ENCODE measurements at regions not wholly inside any gene's neighbourhood (a gene's known extent, or its start where the extent isn't known, plus 50 kb on each side); places are given as distances from the start of the nearest gene placed in this dataset.

DNA sequence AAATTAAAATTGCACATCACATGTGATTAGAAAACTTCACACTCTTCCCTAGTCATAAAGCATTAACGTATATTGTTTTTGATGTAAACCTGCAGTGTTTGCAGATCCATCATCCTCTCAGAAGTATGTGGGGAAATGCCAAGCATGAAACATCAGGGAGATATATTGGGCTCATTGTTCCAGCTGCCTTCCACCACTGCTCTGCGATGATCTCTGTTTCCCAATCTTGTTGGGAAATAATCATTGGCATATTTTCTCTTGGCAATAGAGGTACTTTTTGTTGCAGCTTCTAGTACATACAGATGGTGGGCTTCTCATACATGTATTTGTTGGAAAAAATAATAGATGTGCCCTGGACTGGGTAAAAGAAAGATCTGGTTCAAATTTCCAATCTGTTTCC lies 466.3 kb upstream of the HS3ST1 start:
- Histone ChIP-seq H3K79me2 (ENCODE audit: control insufficient read depth, insufficient read depth, low read length) (no peaks in the 10 kb centered on the region), H4K20me1 (ENCODE audit: control insufficient read depth, extremely low read depth, insufficient read depth, low read length) (no peaks in the 10 kb centered on the region), H3K9me3 (ENCODE audit: control insufficient read depth, low read depth, low read length) (no peaks in the 10 kb centered on the region), H3K4me2 (ENCODE audit: control insufficient read depth, extremely low read depth, insufficient read depth, low read depth, low read length) (no peak overlapping the region), H3K36me3 (ENCODE audit: control insufficient read depth in 2 of 2, extremely low read depth in 1 of 2, insufficient read depth in 2 of 2, low read length in 2 of 2) (no peaks in the 10 kb centered on the region), H3K4me1 (ENCODE audit: control insufficient read depth, extremely low read depth, insufficient read depth, low read length) (no peaks in the 10 kb centered on the region), H2AFZ (ENCODE audit: control insufficient read depth, low read length) (no peak overlapping the region), H3K4me3 (ENCODE audit: control insufficient read depth in 2 of 3, extremely low read depth in 1 of 3, insufficient read depth in 2 of 3, low read depth in 1 of 3, low read length in 3 of 3) (no peak overlapping the region), H3K27me3 (ENCODE audit: control insufficient read depth, extremely low read depth, insufficient read depth, low read length) (no peaks in the 10 kb centered on the region), H3K27ac (ENCODE audit: control insufficient read depth, insufficient read depth, low read length) (no peak overlapping the region), H3K9me1 (ENCODE audit: control insufficient read depth, extremely low read depth, insufficient read depth, low read length) (no peaks in the 10 kb centered on the region), H3K9ac (ENCODE audit: control insufficient read depth, extremely low read depth, insufficient read depth, low read length) (no peak overlapping the region)
- DNase-seq (ENCODE audit: low read depth, low spot score) (no peak), FAIRE-seq (no peak)
- TF ChIP-seq CTCF (optimal IDR thresholded peaks at IDR 0.05 in 1 of 3, IDR thresholded peaks at IDR 0.05 in 1 of 3, conservative IDR thresholded peaks at IDR 0.05 in 1 of 3; ENCODE audit: extremely low read depth in 1 of 3, insufficient read depth in 2 of 3, low read length in 3 of 3) (no peak), EZH2 (IDR thresholded peaks at IDR 0.05; ENCODE audit: low read length) (no peak)
- dilution Hi-C loops (cut with MboI; ENCODE audit: extremely low pct_ligation_motif_present, low sequenced_read_pairs): no loop called here

DNA sequence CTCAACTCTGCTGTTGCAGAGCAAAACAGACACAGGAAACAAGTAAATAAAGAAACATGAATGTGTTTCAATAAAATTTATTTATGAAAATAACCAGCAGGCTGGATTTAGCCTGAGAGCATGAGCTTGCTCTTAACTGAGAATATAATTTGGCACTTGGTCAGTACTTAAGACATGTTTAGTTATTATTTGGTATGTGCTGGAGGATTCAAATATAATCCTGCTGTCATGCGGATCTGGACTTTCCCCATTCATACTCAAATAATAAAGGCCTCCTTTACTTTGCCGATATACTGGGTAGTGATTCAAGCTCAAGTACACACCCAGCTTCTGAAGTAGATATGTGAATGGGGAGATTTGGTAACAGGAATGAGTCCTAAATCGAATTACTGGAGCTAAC lies 465.5 kb upstream of the HS3ST1 start:
- no peak for DNase-seq (ENCODE audit: low read depth, low spot score)
- H4K20me1 ChIP-seq (ENCODE audit: control insufficient read depth, extremely low read depth, insufficient read depth, low read length): no peaks in the 10 kb centered on the region
- no peaks in the 10 kb centered on the region for H3K4me1 ChIP-seq (ENCODE audit: control insufficient read depth, extremely low read depth, insufficient read depth, low read length)
- H3K36me3 ChIP-seq (ENCODE audit: control insufficient read depth in 2 of 2, extremely low read depth in 1 of 2, insufficient read depth in 2 of 2, low read length in 2 of 2): no peaks in the 10 kb centered on the region
- H3K4me3 ChIP-seq (ENCODE audit: control insufficient read depth in 2 of 3, extremely low read depth in 1 of 3, insufficient read depth in 2 of 3, low read depth in 1 of 3, low read length in 3 of 3): no peak overlapping the region
- H3K9ac ChIP-seq (ENCODE audit: control insufficient read depth, extremely low read depth, insufficient read depth, low read length): no peak overlapping the region
- dilution Hi-C loops (cut with MboI; ENCODE audit: extremely low pct_ligation_motif_present, low sequenced_read_pairs): no loop called here
- H3K4me2 ChIP-seq (ENCODE audit: control insufficient read depth, extremely low read depth, insufficient read depth, low read depth, low read length): no peak overlapping the region
- no peak overlapping the region for H2AFZ ChIP-seq (ENCODE audit: control insufficient read depth, low read length)
- H3K27me3 ChIP-seq (ENCODE audit: control insufficient read depth, extremely low read depth, insufficient read depth, low read length): no peaks in the 10 kb centered on the region
- H3K27ac ChIP-seq (ENCODE audit: control insufficient read depth, insufficient read depth, low read length): no peak overlapping the region
- H3K9me1 ChIP-seq (ENCODE audit: control insufficient read depth, extremely low read depth, insufficient read depth, low read length): no peaks in the 10 kb centered on the region
- no peak for FAIRE-seq
- TF ChIP-seq CTCF (optimal IDR thresholded peaks at IDR 0.05 in 1 of 3, IDR thresholded peaks at IDR 0.05 in 1 of 3, conservative IDR thresholded peaks at IDR 0.05 in 1 of 3; ENCODE audit: extremely low read depth in 1 of 3, insufficient read depth in 2 of 3, low read length in 3 of 3) (no peak), EZH2 (IDR thresholded peaks at IDR 0.05; ENCODE audit: low read length) (no peak)
- H3K9me3 ChIP-seq (ENCODE audit: control insufficient read depth, low read depth, low read length): no peaks in the 10 kb centered on the region
- no peaks in the 10 kb centered on the region for H3K79me2 ChIP-seq (ENCODE audit: control insufficient read depth, insufficient read depth, low read length)

All from keratinocyte (primary cell).